IPS DF 6.9 (cell line): ENCODE measurements at regions not wholly inside any gene's neighbourhood (a gene's known extent, or its start where the extent isn't known, plus 50 kb on each side); places are given as distances from the start of the nearest gene placed in this dataset.

Experiments
- DNase-seq: peaks from one replicate; pipeline ENCODE4 v3.0.0-alpha.2; 2013; ENCODE audit warnings: low read depth, low spot score
- H3K27ac ChIP-seq: one replicate; pipeline ENCODE4 v1.5.1; 2013; ENCODE audit warnings: low read length, control low read depth
- H3K27me3 ChIP-seq: 2 replicates; pipeline ENCODE4 v1.6.1; 2013; ENCODE audit warnings: mild to moderate bottlenecking, low read length; ENCODE audit not compliant: control insufficient read depth, insufficient read depth
- H3K36me3 ChIP-seq: 2 replicates; pipeline ENCODE4 v1.6.1; 2013; ENCODE audit warnings: low read length; ENCODE audit not compliant: control insufficient read depth, insufficient read depth
- H3K4me1 ChIP-seq: 2 replicates; pipeline ENCODE4 v1.6.1; 2013; ENCODE audit warnings: low read length; ENCODE audit not compliant: control insufficient read depth, insufficient read depth
- H3K4me3 ChIP-seq: 2 replicates; pipeline ENCODE4 v1.5.1; 2013; ENCODE audit warnings: mild to moderate bottlenecking, low read length
- H3K9me3 ChIP-seq: 2 replicates; pipeline ENCODE4 v1.6.1; 2013; ENCODE audit warnings: low read length, inconsistent platforms; ENCODE audit not compliant: control insufficient read depth, insufficient read depth
- WGBS: extraction: QIAGEN DNeasy Blood & Tissue Kit; methylation state at CpG from one replicate; pipeline ENCODE4 v1.1.7; 2013; ENCODE audit warnings: mixed read lengths, missing lambda C conversion rate; ENCODE audit not compliant: insufficient read length, insufficient coverage; 5-methylcytosine and 5-hydroxymethylcytosine counted together

DNA sequence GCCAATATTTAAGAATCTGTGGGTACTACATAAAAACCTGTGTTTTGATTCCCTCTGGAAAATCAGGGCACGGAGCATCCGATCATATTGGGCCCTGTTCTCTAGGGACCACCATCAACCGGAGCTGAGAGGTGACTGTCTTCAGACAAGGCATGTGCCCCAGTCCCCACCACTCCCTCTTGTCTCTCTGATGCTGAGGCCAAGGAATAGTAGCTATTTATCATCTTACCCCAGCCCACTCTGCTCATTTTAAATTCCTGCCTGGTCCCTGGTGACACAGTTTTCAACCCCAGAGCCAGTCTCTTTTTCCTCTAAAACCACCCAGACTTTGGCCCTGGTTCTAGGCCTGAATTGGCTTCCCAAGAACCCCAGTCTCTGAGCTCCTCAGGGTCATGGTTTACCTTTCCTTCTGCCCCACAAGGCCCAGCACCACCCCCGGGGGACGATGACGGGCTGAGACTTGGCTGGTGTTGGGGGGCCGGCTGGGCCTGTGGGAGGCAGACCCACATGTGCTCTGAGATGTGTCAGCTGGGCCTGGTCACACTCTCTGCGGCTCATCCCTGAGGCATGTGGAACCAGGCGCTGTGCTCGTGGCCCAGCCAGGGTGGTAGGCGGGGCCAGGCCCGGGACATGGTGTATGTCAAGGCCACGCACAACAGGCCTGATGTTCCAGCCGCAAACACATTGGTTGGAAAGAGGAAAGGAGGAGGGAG is 114.4 kb downstream of the CEBPB start:
- Histone ChIP-seq H3K4me3 (no peak overlapping the region), H3K27ac (no peak overlapping the region), H3K36me3 (no peaks in the 10 kb centered on the region), H3K9me3 (no peaks in the 10 kb centered on the region), H3K4me1 (peaks cover 5% of the 10 kb centered on the region), H3K27me3 (no peaks in the 10 kb centered on the region)
- DNase-seq, result no peak
- no CpG with 5 or more reads among the region's 14 CpGs for WGBS

DNA sequence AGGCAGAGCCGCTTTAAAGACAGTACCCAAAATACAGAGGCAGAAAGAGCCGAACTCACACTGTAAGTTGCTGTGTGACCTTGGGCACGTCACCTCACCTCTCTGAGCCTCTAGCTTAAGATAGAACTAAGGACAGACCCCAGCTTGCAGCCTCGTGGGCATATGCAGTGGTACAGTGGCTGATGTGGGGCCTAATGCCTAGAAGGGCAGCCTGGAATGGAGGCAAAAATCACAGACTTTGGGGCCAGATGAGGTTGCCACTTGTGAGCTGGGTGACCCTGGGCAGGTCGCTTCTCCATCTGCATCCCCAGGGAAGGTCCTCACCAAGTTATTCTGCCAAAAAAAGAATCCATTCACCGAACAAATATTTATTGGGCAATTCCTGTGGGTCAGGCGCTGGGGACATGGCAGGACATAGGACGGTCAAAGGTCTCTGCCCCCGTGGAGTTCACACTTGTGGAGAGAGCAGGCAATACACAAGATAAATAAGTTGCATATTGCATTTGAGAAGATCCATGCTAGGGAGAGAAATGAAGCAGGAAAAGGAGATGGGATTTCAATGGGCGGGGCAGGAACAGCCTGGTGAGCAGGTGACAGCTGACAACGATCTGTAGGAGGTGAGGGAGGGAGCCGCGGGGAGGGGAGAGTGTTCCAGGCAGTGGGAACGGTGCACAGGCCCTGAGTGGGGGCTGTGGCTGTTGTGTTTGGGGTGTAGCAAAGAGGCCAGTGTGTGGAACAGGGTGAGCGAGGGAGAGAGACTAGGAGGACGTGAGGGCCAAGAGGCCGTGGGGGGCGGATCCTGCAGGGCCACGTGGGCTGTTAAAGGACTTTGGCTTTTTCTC is 115.2 kb downstream of the CEBPB start:
- no peak for DNase-seq
- no peaks in the 10 kb centered on the region for H3K36me3 ChIP-seq
- no CpG with 5 or more reads among the region's 19 CpGs for WGBS
- H3K27me3 ChIP-seq, result no peaks in the 10 kb centered on the region
- no peak overlapping the region for H3K27ac ChIP-seq
- no peaks in the 10 kb centered on the region for H3K9me3 ChIP-seq
- peaks cover 5% of the 10 kb centered on the region for H3K4me1 ChIP-seq
- no peak overlapping the region for H3K4me3 ChIP-seq

DNA sequence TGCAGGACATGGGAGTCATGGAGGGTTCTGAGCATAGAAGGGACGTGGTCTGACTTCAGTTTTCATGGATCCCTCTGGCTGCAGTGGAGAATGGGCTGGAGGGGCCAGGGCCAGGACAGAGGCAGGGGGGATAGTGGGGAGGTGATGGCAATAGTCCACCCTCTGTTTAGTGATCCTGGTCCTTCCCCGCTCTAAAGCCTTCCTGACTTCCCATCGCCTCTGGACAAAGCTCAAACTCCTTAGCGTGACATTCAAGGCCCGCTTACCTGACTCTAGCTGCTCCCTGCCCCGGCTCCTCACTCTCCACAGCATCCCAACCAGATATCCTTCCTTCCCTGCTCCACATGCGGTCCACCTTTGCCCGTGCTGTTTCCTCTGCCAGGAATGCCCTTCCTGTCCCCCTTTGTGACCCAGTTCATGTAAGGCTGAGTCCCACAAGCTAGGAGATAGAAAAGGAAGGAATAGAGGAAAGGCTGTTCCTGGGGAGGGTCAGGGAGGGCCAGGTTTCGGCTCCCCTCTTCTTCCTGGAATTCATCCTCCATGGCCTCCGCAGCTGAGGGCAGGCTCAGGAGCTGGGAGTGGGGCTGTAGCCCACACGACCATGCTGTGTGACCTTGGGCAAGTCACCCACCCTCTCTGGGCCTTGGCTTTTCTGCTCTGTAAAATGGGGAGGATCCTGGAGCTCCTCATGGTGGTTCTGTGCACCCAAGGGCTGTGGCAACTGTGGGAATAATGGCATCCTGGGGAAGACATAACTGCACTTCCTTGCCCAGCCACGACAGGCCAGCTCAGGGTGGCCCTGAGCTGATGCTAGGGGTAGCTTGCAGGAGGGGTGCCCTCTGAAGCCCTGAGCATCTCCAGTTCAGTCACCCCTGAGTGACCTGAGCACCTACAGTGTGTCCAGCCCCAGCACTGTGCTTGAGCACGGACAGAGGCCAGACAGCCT is 116.1 kb downstream of the CEBPB start:
- Histone ChIP-seq H3K4me3 (no peak overlapping the region), H3K4me1 (peaks cover 5% of the 10 kb centered on the region), H3K27me3 (no peaks in the 10 kb centered on the region), H3K9me3 (no peaks in the 10 kb centered on the region), H3K27ac (no peak overlapping the region), H3K36me3 (no peaks in the 10 kb centered on the region)
- WGBS, result no CpG with 5 or more reads among the region's 13 CpGs
- no peak for DNase-seq

DNA sequence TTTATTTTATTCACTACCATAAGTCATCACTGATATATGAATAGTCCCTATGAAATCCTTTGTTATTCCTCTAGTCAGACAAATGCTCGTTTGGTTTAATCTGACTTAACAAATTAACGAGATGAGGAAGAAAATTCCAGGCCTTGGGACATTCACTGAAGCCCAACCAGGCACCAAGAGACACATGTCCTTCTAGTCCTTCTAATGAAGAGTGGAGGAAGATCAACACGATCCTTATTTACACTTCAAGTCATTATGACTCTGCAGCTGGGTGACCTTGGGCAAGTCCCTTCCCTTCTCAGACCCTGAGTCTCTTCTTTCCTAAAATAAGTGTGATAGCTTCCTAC is 117.5 kb downstream of the CEBPB start:
- no peak overlapping the region for H3K4me3 ChIP-seq
- H3K27me3 ChIP-seq, result no peaks in the 10 kb centered on the region
- H3K9me3 ChIP-seq, result no peaks in the 10 kb centered on the region
- H3K4me1 ChIP-seq, result peaks cover 5% of the 10 kb centered on the region
- DNase-seq, result no peak
- H3K27ac ChIP-seq, result no peak overlapping the region
- H3K36me3 ChIP-seq, result no peaks in the 10 kb centered on the region
- WGBS, result no CpG with 5 or more reads among the region's 3 CpGs

- WGBS, result no CpG with 5 or more reads among the region's 20 CpGs
- no peak for DNase-seq
- no peak overlapping the region for H3K4me3 ChIP-seq
- H3K27me3 ChIP-seq, result no peaks in the 10 kb centered on the region
- H3K36me3 ChIP-seq, result no peaks in the 10 kb centered on the region
- peaks cover 5% of the 10 kb centered on the region for H3K4me1 ChIP-seq
- H3K27ac ChIP-seq, result no peak overlapping the region
- no peaks in the 10 kb centered on the region for H3K9me3 ChIP-seq
Observed at GRCh38 chr20:50308513-50309279, 118.1 kb downstream of the CEBPB start.

GRCh38 chr20:50309280-50309763 is 118.7 kb downstream of the CEBPB start:
- WGBS, result no CpG with 5 or more reads among the region's 11 CpGs
- Histone ChIP-seq H3K4me1 (peaks cover 5% of the 10 kb centered on the region), H3K9me3 (no peaks in the 10 kb centered on the region), H3K27ac (no peak overlapping the region), H3K4me3 (no peak overlapping the region), H3K27me3 (no peaks in the 10 kb centered on the region), H3K36me3 (no peaks in the 10 kb centered on the region)
- DNase-seq, result no peak

DNA sequence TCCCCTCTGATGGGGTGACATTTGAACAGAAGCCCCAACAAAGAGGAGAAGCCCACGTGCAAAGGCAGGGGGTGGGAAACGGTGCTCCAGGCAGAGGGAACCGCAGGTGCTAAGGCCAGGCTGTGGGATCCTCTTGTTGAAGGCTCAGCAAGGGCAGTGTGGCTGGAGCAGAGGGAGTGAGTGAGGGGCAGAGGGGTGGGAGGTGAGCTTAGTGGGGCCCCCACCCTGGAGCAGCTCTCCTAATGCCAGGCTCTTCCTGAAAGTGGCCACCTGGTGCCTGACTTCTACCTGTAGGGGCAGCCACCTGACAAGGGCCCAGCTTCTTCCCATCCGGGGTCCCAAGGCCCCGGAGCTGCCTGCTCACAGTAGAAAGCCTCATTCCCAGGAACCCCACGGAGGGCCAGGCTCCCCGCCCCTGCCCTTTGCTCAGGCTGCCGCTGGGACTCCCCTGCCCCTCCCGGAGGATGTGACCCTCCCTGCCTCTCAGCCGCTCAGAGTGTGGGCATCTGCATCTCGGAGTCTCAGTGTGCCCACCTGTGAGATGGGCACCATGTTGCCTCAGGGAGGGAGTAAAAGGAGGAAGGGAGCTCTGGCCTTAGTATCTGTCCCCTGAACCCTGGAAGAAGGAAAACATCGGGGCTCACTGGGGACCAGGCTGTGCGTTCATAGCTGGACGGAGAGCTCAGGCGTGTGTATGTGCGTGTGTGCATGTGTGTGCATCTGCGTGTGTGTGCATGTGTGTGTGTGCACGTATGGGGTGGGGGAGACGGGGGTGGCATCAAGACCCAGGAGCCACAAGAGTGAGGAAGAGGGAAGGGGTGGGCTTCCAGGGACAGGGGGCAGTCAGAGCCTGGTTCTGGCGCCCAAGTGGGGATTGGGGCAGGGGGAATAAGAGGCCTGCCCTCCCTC is 119.4 kb downstream of the CEBPB start:
- H3K27me3 ChIP-seq, result no peaks in the 10 kb centered on the region
- H3K9me3 ChIP-seq, result no peaks in the 10 kb centered on the region
- DNase-seq, result no peak
- H3K27ac ChIP-seq, result no peak overlapping the region
- H3K36me3 ChIP-seq, result no peaks in the 10 kb centered on the region
- H3K4me3 ChIP-seq, result no peak overlapping the region
- no CpG with 5 or more reads among the region's 20 CpGs for WGBS
- peaks cover 5% of the 10 kb centered on the region for H3K4me1 ChIP-seq

GRCh38 chr20:50310673-50311051 is 120.0 kb downstream of the CEBPB start:
- no peak for DNase-seq
- H3K4me1 ChIP-seq, result peaks cover 3% of the 10 kb centered on the region
- H3K27ac ChIP-seq, result no peak overlapping the region
- no peak overlapping the region for H3K4me3 ChIP-seq
- no CpG with 5 or more reads among the region's 10 CpGs for WGBS
- no peaks in the 10 kb centered on the region for H3K36me3 ChIP-seq
- H3K9me3 ChIP-seq, result no peaks in the 10 kb centered on the region
- no peaks in the 10 kb centered on the region for H3K27me3 ChIP-seq

GRCh38 chr20:50311308-50312001 is 120.8 kb downstream of the CEBPB start:
- H3K4me1 ChIP-seq, result peaks cover 3% of the 10 kb centered on the region; the same call in 1 of the 2 replicates
- H3K27me3 ChIP-seq, result no peaks in the 10 kb centered on the region
- no peak overlapping the region for H3K4me3 ChIP-seq
- no peak overlapping the region for H3K27ac ChIP-seq
- no CpG with 5 or more reads among the region's 12 CpGs for WGBS
- H3K9me3 ChIP-seq, result no peaks in the 10 kb centered on the region
- no peaks in the 10 kb centered on the region for H3K36me3 ChIP-seq
- no peak for DNase-seq
